ENCODE measurements at regions not wholly inside any gene's neighbourhood (a gene's known extent, or its start where the extent isn't known, plus 50 kb on each side); places are given as distances from the start of the nearest gene placed in this dataset.

GRCh38 chrX:113956936-113957335, 627.0 kb upstream of the HTR2C start:
- no peak for DNase-seq (ENCODE audit: low read depth, low spot score)
- no peak overlapping the region for H3K4me3 ChIP-seq (ENCODE audit: low read length)

GRCh38 chrX:113954297-113954696, 629.6 kb upstream of the HTR2C start:
- no peak for DNase-seq (ENCODE audit: low read depth, low spot score)
- H3K4me3 ChIP-seq (ENCODE audit: low read length): no peak overlapping the region

- H3K4me3 ChIP-seq (ENCODE audit: low read length): no peak overlapping the region
- DNase-seq (ENCODE audit: low read depth, low spot score): no peak
These were observed 633.7 kb upstream of the HTR2C start for GRCh38 chrX:113950081-113950678.

- no peak overlapping the region for H3K4me3 ChIP-seq (ENCODE audit: low read length)
- DNase-seq (ENCODE audit: low read depth, low spot score): no peak
These were observed 636.3 kb upstream of the HTR2C start for GRCh38 chrX:113947548-113947947.

GRCh38 chrX:113935518-113935917, 648.4 kb upstream of the HTR2C start:
- no peak for DNase-seq (ENCODE audit: low read depth, low spot score)
- H3K4me3 ChIP-seq (ENCODE audit: low read length): no peak overlapping the region

- DNase-seq (ENCODE audit: low read depth, low spot score): no peak
- no peak overlapping the region for H3K4me3 ChIP-seq (ENCODE audit: low read length)
These were observed 650.0 kb upstream of the HTR2C start for GRCh38 chrX:113933931-113934330.

- peak; percentile 8 for DNase-seq (ENCODE audit: low read depth, low spot score)
- H3K4me3 ChIP-seq (ENCODE audit: low read length): no peak overlapping the region
These were observed 654.9 kb upstream of the HTR2C start for GRCh38 chrX:113929004-113929403.

GRCh38 chrX:113920661-113921060, 663.2 kb upstream of the HTR2C start:
- no peak for DNase-seq (ENCODE audit: low read depth, low spot score)
- no peak overlapping the region for H3K4me3 ChIP-seq (ENCODE audit: low read length)

- DNase-seq (ENCODE audit: low read depth, low spot score): no peak
- no peak overlapping the region for H3K4me3 ChIP-seq (ENCODE audit: low read length)
These were observed 664.5 kb upstream of the HTR2C start for GRCh38 chrX:113919387-113919786.

GRCh38 chrX:113906168-113906567, 677.7 kb upstream of the HTR2C start:
- peak; percentile 2 for DNase-seq (ENCODE audit: low read depth, low spot score)
- H3K4me3 ChIP-seq (ENCODE audit: low read length): no peak overlapping the region

GRCh38 chrX:113892891-113893290, 691.0 kb upstream of the HTR2C start:
- DNase-seq (ENCODE audit: low read depth, low spot score): no peak
- H3K4me3 ChIP-seq (ENCODE audit: low read length): no peak overlapping the region

GRCh38 chrX:113892401-113892800, 691.5 kb upstream of the HTR2C start:
- no peak overlapping the region for H3K4me3 ChIP-seq (ENCODE audit: low read length)
- no peak for DNase-seq (ENCODE audit: low read depth, low spot score)

GRCh38 chrX:113873056-113873455, 710.8 kb upstream of the HTR2C start:
- no peak overlapping the region for H3K4me3 ChIP-seq (ENCODE audit: low read length)
- no peak for DNase-seq (ENCODE audit: low read depth, low spot score)

- no peak overlapping the region for H3K4me3 ChIP-seq (ENCODE audit: low read length)
- no peak for DNase-seq (ENCODE audit: low read depth, low spot score)
These were observed 715.2 kb upstream of the HTR2C start for GRCh38 chrX:113868711-113869110.

- no peak overlapping the region for H3K4me3 ChIP-seq (ENCODE audit: low read length)
- peak; percentile 60 for DNase-seq (ENCODE audit: low read depth, low spot score)
These were observed 715.7 kb upstream of the HTR2C start for GRCh38 chrX:113868177-113868576.

- no peak for DNase-seq (ENCODE audit: low read depth, low spot score)
- H3K4me3 ChIP-seq (ENCODE audit: low read length): no peak overlapping the region
These were observed 734.5 kb upstream of the HTR2C start for GRCh38 chrX:113849408-113849807.

GRCh38 chrX:113833096-113834055, 750.5 kb upstream of the HTR2C start:
- no peak for DNase-seq (ENCODE audit: low read depth, low spot score)
- H3K4me3 ChIP-seq (ENCODE audit: low read length): no peak overlapping the region

GRCh38 chrX:113828470-113828869, 755.4 kb upstream of the HTR2C start:
- DNase-seq (ENCODE audit: low read depth, low spot score): no peak

GRCh38 chrX:113818346-113818745, 765.5 kb upstream of the HTR2C start:
- H3K4me3 ChIP-seq (ENCODE audit: low read length): no peak overlapping the region
- no peak for DNase-seq (ENCODE audit: low read depth, low spot score)

More at GRCh38 chrX:113828470-113828869, 755.4 kb upstream of the HTR2C start:
- H3K4me3 ChIP-seq (ENCODE audit: low read length): no peak overlapping the region

- no peak for DNase-seq (ENCODE audit: low read depth, low spot score)
- no peak overlapping the region for H3K4me3 ChIP-seq (ENCODE audit: low read length)
These were observed 779.1 kb upstream of the HTR2C start for GRCh38 chrX:113804819-113805218.

All from Jurkat, Clone E6-1 (cell line).